ENCODE measurements at regions not wholly inside any gene's neighbourhood (a gene's known extent, or its start where the extent isn't known, plus 50 kb on each side); places are given as distances from the start of the nearest gene placed in this dataset.

DNA sequence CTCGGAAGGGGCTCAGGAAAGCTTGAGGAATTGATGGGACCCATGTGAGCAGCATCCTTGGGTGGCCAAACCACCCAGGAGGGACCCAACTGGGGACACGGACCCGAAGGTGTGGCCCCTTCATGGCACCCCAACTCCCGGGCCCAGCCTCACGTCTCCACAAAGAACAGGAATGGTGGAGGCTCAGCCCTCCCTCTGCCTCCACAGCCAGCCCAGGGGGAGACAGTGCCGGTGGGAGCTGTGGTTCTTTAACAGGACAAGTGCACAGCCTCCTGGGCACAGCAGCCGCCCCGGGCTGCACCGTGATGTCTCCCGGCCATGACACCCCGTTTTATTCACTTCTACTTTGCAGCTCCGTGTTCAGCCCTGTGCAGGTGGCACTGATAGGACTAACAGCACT is 587.2 kb downstream of the BRD1 start:
- DNase-seq: no peak

DNA sequence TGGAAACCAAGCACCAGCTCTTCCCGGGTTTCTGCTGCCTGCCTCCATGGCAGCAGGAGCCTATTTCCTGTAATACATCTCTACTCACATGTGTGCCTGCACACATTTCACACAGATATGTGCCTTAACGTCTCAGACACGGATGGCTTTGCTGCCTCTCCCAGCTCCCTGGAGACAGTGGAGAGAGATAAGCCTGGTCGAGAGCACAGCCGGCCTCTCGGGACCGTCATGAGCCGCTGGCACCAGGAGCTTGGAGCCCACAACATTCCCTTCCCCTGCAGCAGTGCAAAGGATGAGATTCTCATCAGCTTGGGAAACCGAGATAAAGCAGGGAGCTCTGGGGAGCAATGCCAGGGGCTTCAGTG is 587.7 kb downstream of the BRD1 start:
- DNase-seq: no peak

DNA sequence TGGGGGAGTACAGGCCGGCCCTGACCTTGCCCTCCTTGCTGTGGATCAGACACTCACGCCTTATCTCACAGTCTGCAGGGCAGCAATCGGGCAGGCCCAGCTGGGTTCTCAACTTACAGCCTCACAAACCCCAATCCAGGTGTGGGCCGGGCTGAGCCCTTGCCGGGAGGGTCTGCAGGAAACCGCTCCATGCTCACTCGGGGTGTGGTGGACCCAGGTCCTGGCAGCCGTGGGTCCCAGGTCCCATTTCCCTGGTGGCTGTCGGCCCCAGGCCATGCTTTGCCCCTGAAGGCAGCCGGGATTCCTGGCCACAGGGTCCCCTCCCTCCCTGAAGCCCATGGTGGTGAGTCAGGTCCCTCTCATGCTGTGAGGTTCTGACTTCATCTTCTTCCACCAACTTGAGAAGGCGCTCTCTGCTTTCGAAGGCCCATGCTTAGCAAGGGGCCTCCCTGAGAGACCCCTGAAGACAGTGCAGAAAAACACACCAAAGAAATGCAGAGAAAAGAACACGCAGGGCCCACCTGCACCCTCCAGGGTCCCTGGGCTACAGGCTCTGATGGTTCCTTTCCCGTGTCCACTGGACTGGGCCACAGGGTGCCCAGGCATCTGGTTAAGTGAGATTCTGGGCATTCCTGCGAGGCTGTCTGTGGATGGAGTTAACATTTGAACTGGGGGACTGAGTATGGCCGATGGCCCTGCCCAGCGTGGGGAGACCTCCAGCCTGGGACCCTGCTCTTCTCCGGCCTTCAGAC is 588.2 kb downstream of the BRD1 start:
- DNase-seq: no peak

DNA sequence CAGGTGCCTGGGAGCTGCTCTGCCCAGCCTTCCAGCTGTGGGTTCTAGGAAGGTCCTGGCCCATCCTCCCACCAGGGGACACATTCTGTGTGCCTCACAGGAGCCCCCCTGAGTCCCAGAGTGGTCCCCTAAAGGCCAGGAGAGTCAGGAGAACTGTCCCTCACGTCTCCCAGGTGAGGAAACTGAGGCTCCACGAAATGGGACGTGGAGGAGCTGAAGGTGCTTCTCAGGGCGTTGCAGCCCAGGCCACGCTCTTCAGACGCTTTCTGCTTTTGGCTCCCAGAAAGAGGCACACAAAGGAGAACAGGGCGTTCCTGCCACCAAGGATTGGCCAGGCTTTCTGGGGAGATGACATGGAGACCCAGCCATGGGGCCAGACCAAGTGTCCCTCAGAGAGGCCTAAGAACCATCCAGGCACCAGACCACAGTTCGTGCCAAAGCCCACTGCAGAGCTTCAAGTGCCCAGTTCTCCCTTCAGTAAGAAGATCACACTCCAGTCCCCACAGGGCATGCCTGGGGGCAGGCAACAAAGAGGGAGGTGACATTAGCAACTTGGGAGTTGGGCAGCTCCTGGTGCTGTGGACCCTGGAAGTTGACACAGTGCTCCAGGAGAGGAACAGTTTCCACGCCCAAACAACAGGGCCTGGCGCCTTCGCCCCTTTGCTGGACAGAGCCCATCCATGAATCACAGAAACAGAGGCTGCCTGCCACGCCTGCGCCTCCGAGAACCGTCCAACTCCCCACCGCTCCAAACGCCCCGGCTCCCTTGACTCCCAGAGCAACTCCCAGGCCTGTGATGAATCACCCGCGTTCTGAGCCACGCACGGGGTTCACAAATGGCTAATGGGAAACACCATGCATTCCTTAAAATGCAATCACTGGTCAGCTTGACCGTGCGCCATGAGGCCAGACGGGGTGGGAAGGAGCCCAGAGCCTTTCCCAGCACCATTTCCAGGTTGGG is 589.2 kb downstream of the BRD1 start:
- DNase-seq: no peak

DNA sequence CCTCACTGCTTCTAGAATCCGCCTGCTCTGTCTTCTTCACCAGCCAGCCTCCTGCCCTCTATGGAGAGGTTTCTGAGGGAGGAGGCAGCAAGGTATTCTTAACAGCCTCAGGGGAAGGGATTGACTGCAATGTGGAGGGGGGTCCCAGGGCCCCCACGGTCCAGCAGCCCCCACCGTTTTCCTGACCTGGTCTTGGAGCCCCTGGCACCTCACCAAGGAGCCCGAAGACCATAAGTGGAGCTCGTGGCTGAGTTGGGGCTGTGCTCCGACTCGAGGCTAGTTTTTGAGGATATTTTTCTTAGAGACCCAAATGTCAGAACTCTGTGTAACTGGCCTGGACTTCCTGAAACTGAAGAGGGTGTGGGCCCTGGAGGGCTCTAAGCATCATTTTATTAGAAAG is 590.0 kb downstream of the BRD1 start:
- DNase-seq: no peak

DNA sequence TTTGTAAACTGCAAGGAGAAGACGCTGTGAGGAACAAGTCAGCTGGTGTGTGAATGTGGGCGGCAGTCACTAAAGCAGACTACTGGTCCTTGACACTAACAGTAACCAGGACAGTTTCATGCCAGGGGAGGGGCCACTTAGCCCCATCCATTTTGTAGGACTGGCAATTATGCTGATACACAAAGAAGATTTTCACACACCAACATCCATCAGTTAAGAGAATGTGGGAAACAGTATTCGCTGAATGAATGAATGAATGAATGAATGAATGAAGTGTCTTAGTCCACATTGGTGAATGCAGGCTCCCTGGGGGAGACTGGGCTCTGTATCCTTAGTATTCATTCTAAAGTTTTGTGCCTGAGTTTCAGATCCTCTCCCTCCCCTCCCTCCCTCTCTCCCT is 590.4 kb downstream of the BRD1 start:
- DNase-seq: no peak

DNA sequence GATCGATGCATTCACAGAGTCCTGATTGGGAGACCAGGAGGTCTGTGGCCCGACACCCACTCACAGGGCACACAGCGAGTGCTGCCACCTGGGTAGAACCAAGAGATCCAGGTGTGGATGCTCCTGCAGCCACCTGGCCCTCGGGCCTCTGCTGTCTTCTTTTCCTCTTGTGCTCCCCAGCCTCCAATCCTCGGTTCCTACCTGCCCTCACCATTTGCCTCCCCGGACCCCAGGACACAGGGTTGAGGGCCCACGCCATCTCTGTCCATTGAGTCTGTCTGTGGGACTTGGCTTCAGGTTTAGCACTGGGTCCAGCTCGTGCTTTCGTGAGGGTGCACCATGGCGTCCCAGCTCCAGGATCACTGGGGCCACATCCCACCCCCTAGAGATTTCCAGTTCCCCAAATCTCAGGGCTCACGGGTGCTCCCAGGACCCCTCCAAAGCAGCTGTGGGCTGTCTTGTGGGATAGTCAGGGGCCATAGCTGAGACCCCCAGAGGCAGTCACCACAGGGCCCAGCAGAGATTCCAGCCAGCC is 591.1 kb downstream of the BRD1 start:
- DNase-seq: no peak

DNA sequence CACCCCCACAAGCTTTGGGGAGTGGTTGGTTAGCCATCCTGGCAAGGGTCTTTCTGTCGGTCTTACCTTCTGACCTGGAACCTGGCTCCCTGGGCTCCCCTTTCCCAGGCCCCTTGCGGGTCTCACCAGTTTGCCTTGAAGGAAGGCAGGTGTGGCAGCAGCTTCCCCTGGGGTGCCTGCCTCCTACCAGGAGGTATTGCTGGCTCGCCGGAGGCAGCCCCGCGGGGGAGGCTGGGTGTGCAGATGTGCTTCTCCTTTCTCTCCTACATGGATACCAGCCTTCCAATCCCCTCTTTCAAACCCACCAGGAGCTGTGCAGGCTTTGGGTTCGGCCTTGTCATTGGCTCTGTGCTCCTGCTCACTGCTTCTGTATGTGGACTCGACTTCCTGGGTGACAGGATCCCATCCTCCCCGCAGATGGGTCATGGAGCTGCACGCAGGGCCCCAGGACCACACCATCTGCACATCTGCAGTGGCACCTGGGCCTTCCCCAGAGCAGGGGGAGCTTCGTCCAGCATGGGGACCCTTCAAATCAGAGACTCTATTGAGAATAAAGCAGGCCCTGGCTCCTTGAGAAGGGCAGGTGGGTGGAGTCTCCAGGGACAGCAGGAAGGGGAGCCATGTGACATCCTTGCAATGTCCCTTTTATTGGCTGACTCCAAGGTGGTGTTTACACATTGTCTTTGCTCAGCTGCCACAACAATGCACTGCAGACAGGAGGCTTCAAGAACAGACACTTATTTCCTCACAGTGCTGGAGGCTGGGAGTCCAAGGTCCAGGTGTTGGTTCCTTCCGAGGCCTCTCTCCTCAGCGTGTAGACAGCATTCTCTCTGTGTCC is 592.0 kb downstream of the BRD1 start:
- no peak for DNase-seq

DNA sequence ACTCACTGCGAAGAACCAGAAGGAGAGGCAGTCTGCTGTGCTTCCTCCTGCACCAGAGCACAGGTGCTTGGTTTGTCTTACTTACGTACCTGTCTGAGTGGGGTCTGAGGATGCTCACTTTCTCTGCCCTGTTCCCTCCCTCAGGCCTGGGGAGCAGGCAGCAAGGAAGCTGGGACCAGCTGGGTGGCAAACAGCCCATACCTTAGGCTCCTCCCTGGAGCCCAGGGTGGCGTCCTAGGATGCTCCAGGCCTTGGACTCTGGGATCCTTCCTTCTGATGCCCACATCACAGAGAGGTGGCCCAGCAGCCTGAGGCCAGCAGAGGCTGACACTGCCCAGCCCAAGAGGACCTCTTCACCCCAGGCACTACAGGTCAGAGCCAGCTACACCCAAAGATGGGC is 593.2 kb downstream of the BRD1 start:
- DNase-seq: no peak

DNA sequence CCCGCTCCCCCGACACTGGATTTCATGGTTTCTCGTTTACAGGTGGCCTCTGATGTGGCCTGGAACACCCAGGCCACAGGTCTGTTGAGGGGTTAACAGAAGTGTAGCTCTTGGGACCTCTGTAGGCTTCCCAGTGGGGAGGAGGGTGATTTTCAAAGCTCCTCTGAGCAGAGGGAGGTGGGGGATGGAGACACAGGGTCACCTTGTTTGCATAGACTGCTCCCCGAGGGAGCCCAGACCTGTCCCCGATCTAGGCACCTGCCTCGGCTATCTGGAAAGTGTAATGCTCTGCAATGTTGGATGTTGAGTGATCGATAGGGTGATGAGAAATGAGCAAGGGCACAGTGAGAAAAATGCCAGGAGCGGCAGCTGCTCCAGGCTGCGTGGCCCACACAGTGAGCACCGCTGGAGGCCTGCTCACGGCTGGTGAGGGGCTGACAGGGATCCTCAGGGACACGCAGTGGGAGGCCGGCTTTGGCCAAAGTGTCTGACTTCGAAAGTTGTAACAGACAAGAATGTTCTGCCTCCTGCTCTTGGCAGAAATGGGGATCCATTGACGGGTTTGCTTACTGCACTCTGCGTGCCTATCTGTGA is 594.1 kb downstream of the BRD1 start:
- DNase-seq: no peak

DNA sequence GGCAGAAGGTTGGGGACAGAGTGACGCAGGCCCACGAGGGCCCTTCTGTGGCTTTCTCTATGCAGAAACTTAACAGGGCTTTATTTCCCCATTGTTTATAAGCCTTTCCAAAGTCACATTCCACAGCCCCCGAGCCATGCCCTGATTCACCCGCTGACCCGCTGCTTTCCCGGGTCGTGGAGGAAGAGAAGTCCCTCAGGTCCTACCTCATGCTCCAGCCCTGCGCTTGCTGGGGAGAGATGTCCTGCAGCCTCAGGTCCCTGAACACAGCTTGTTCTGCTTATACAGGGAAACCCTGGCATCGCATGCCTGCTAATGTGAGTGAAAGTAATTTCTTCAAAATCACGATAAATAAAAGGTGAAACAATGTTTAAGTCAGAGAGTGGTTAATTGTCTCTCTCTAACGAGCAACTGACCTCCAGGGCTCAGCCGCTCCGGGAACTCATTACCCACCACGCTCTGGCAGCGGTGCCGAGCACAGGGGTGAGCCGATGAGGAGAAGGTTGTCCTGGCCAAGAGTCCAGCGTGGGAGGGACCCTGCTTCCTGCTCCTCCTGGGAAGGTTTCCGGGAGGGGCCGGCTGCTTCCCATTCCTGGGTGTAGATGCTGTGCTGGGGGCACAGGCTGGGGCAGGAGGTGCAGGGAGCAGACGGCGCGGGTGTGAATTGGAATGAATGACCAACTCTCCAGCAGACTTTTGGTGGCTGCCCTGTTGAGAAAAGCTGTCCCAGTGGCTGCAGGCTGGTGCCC is 595.2 kb downstream of the BRD1 start:
- no peak for DNase-seq

DNA sequence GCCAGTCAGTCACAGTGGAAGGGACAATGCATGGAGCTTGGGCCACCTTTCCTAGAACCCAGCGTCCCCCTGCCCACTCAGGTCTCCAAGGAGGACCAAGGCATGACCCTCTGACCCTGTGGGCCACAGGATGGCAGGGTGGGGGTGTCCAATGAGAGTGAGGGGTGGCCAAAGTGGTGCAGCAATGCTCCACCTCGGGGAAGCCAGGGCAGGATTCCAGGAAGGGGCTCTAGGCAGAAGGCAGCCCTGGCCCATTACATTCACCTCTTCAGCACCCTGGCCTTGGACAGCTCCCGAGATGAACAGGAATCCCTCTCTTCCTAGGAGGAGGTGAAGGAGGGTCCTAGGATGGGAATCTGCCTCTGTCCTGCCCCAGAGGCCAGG is 597.5 kb downstream of the BRD1 start:
- no peak for DNase-seq

DNA sequence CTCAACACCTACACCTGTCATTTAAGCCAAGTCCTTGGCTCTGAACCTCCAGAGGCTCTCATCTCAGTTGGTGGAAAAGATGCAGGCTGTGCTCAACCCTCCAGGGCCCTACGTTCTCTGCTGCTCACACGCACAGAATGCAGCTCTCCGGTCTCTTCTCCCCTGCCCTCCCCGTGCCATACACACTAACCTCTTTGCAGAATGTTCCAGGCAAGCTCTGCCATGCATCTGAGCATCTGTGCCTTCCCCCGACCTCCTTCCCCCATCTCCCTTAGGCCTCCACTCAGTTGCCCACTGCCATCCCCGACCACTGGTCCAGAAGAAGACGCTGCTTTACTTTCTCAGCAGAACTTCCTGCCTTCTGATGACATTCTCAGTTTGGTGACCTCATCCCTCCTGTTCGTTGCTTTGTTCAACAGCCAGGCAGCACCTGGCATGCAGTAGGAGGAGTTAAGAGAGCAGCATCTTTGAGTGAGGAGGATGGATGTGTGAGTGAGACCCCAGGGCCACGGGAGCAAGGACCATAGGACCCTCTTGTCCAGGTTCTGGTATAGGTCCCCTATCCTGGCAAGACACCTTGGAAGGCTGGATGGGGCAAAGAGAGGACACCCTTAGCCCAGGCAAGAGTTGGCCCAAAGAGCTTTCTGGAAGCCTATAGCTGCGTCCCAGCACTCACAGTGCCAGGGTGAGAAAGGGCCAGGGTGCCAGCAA is 598.0 kb downstream of the BRD1 start:
- no peak for DNase-seq

DNA sequence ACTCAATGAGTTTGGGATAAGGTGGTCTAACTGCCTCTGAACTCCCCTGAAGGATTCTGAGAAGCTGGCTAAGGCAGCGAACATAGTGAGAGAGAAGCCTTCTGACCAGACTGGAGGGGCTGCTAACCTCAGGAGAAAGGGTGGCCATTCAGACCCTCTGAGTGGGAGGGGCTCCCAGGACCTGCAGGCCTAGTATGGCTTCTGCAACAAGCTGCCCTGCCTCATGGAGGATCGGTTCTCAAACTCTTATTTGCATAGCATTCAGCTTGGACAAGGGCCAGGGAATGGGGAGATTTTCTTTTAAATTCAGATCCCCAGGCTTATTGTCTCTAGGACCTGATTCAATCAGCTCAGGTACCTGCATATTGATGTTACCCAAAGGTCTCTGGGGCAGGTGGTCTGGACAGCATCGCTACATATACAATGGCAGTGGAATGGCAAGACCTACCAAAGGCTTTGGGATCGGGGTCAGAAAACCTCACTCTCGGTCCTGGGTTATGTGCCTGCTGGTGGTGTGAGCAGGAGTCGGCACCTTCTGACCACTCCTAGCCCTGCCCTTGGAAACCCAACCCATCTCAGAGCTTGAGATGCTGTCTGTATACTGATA is 599.1 kb downstream of the BRD1 start:
- no peak for DNase-seq

DNA sequence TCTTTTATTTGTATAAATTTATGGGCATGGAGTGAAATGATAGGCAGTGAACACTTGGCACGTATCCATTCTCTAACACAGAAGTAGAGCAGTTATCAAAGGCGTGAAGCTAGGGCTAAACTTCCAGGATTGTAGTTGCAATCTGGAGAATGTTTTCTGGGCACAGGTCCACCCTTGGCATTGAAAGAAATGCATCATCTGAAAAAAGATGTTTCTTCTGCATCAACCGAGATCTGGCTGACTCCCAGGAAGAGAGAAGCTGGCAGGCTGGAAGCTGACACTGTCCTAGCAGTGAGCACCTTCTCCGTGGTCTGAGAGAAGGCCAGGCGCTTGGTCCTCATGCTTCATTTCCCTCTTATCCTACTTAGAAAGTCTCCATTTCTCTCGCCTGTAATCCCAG is 600.0 kb downstream of the BRD1 start:
- DNase-seq: no peak

DNA sequence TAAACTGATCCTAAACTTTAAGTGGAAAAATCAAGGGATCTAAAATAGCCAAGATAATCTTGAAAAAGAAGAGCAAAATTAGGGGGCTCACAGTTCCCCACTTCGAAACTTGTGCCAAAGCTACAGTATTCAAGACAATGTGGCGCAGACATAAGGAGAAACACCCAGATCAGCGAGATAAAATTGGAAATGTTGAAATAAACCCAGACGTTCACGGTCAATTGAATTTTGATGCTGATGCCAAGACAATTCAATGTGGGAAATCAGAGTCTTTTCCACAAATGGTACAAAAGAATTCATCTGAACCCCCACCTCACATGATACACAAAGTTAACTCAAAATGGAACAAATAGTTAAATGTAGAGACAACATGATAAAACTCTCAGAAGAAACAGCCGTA is 601.6 kb downstream of the BRD1 start:
- DNase-seq: no peak

DNA sequence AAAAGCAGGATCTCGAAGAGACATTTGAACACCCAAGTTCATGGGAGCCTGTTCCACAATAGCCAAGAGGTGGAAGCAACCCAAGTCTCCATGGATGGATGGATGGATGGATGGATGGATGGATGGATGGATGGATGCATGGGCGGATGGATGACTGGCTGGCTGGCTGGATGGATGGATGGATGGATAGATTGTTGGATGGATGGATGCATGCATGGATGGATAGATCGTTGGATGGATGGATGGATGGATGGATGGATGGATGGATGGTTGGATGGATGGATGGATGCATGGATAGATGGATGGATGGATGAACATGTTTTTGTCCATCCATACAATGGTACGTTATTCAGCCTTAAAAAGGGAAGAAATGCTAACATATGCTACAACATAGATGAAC is 603.4 kb downstream of the BRD1 start:
- DNase-seq: no peak

DNA sequence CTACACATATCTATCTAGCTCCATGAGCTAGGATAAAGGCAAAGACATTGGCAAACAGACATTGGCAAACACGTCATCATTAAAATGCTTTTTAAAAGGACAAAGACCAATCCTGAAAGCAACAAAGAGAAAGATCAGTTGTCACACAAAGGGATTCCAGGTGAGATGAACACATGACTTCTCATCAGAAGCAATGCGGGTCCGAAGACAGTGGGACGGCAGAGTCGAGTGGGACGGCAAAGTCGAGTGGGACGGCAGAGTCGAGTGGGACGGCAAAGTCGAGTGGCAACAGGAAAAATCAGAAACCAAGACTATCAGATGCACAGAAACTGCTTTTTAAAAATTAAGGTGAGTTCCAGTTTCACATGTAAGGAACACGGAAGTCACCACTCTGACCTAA is 609.5 kb downstream of the BRD1 start:
- no peak for DNase-seq

DNA sequence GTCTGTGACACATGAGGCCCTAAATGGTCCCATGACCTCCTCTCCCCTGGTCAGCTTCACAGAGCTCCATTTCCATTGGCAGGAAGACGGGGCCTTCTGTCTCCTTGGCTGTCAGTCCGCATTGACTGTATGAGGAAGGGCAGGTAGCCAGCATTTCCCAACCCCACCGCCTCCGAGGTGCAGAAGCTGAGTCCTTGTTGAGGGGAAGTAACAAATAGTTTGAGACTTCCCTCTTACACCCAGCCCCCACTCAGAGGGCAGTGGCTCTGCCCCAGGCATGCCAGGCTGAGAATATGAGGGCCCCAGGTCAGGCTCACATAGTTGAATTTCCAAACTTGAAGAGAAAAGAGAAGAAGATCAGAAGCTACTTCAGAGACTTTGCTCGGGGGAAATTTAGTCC is 611.1 kb downstream of the BRD1 start:
- DNase-seq: no peak

DNA sequence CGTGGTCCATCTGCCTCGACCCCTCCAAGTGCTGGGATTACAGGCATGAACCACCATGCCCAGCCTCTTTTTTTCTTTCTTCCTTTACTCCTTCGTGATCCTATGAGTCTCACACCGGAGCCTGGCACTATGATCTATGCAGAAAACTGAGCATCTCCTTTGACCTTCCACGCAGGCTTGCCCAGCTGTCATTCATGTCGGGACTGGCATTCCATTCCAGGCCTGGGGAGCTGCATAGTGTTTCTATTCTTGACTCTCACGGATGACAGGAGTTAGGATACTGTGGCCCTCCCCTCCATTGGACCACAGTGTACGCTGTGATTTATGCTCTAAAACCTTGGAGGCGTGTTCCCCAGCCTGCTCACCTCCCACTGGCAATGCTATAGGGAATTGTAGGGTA is 611.8 kb downstream of the BRD1 start:
- DNase-seq: no peak

DNA sequence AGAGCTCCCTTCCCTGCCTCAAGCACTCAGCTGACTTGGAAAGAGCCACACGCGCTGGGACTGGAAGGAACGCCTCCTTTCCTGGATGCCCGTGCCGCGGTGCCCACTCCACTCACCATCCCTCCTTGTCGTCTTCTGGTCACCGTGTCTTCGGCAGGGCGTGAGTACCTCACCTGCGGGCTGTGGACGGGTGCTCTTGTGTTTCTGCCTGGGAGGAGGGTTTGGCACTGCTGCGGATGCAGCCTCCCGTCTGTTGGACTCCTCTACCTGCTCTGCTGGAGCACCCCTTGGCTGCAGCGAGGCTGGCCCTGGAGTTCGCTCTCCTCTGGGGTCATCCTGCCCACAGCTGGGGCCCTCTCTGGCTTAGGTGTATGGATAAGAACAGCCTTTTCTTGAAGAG is 612.7 kb downstream of the BRD1 start:
- no peak for DNase-seq

All from 8988T (cell line).